NCI-H748 (cell line): ENCODE measurements at regions not wholly inside any gene's neighbourhood (a gene's known extent, or its start where the extent isn't known, plus 50 kb on each side); places are given as distances from the start of the nearest gene placed in this dataset.
"Not testable (repeated sequence)": the region's sequence is repeated elsewhere in the genome, so short reads cannot be mapped to it uniquely, and the experiment has no call there.

ENCODE experiments used
- DNase-seq: peaks from one replicate; lab custom pipeline; 2025; ENCODE audit not compliant: unreplicated experiment; lab: John Stamatoyannopoulos, UW

- DNase-seq, result no peak
These were observed 123.9 kb upstream of the RXFP1 start for GRCh38 chr4:158397781-158398180.

- DNase-seq, result not testable (repeated sequence)
These were observed 113.7 kb upstream of the RXFP1 start for GRCh38 chr4:158407961-158408360.

GRCh38 chr4:158410272-158410671 lies 111.4 kb upstream of the RXFP1 start:
- no peak for DNase-seq

GRCh38 chr4:158411269-158411668 lies 110.4 kb upstream of the RXFP1 start:
- DNase-seq, result no peak

- DNase-seq, result not testable (repeated sequence)
These were observed 103.0 kb upstream of the RXFP1 start for GRCh38 chr4:158418679-158419078.

GRCh38 chr4:158420782-158421181 lies 100.9 kb upstream of the RXFP1 start:
- DNase-seq, result no peak

GRCh38 chr4:158422546-158422945 lies 99.1 kb upstream of the RXFP1 start:
- no peak for DNase-seq

- no peak for DNase-seq
These were observed 93.4 kb upstream of the RXFP1 start for GRCh38 chr4:158428242-158428641.

GRCh38 chr4:158442736-158443135 lies 78.9 kb upstream of the RXFP1 start:
- DNase-seq, result no peak

- no peak for DNase-seq
These were observed 78.0 kb upstream of the RXFP1 start for GRCh38 chr4:158443731-158444130.

- no peak for DNase-seq
These were observed 77.1 kb upstream of the RXFP1 start for GRCh38 chr4:158444621-158445020.

GRCh38 chr4:158446106-158446505 lies 75.6 kb upstream of the RXFP1 start:
- no peak for DNase-seq

GRCh38 chr4:158450741-158451140 lies 70.9 kb upstream of the RXFP1 start:
- no peak for DNase-seq

GRCh38 chr4:158452116-158452515 lies 69.6 kb upstream of the RXFP1 start:
- DNase-seq, result not testable (repeated sequence)

GRCh38 chr4:158458271-158458895 lies 63.3 kb upstream of the RXFP1 start:
- DNase-seq, result no peak

GRCh38 chr4:158459085-158459820 lies 62.4 kb upstream of the RXFP1 start:
- DNase-seq, result no peak

- DNase-seq, result no peak
These were observed 60.3 kb upstream of the RXFP1 start for GRCh38 chr4:158461336-158461735.

GRCh38 chr4:158462611-158463010 lies 59.1 kb upstream of the RXFP1 start:
- DNase-seq, result no peak
